ENCODE measurements at regions not wholly inside any gene's neighbourhood (a gene's known extent, or its start where the extent isn't known, plus 50 kb on each side); places are given as distances from the start of the nearest gene placed in this dataset.

- Histone ChIP-seq H3K4me3 (no peak overlapping the region), H3K27me3 (no peaks in the 10 kb centered on the region), H3K36me3 (replicated peaks in 1 of 2) (no peaks in the 10 kb centered on the region), H3K27ac (no peak overlapping the region), H3K4me1 (replicated peaks in 1 of 2) (no peaks in the 10 kb centered on the region), H3K9me3 (replicated peaks in 1 of 3) (no peaks in the 10 kb centered on the region)
- intact Hi-C loops (cut with DNase I) = no loop called here
- TF ChIP-seq POLR2A (IDR thresholded peaks at IDR 0.05) (no peak), CTCF (IDR thresholded peaks at IDR 0.05) (no peak)
- 66 to 78% (median 75%) methylated on average over 10 to 11 of the region's 11 CpGs for WGBS, 4 donors
- peak in 1 of 7 donors; percentile 29 for DNase-seq
Observed at GRCh38 chr9:107918749-107919148, 429.2 kb upstream of the KLF4 start.

GRCh38 chr9:107914151-107914550 lies 424.6 kb upstream of the KLF4 start:
- DNase-seq = no peak
- H3K4me1 ChIP-seq (replicated peaks in 1 of 2) = no peaks in the 10 kb centered on the region
- H3K27ac ChIP-seq = no peak overlapping the region
- intact Hi-C loops (cut with DNase I) = no loop called here
- no peaks in the 10 kb centered on the region for H3K27me3 ChIP-seq
- H3K36me3 ChIP-seq (replicated peaks in 1 of 2) = no peaks in the 10 kb centered on the region
- WGBS, 4 donors = 43 to 67% (median 58%) methylated on average over 1 of the region's 1 CpG
- peaks cover 0 to 4% (median 0%) of the 10 kb centered on the region in 3 donors for H3K9me3 ChIP-seq (replicated peaks in 1 of 3)
- no peak overlapping the region for H3K4me3 ChIP-seq
- TF ChIP-seq POLR2A (IDR thresholded peaks at IDR 0.05) = no peak

GRCh38 chr9:107907715-107908114 lies 418.1 kb upstream of the KLF4 start:
- Histone ChIP-seq H3K36me3 (replicated peaks in 1 of 2) (no peaks in the 10 kb centered on the region), H3K27ac (no peak overlapping the region), H3K4me1 (replicated peaks in 1 of 2) (no peaks in the 10 kb centered on the region), H3K4me3 (no peak overlapping the region), H3K27me3 (no peaks in the 10 kb centered on the region), H3K9me3 (replicated peaks in 1 of 3) (peaks cover 0 to 1% (median 0%) of the 10 kb centered on the region in 3 donors)
- intact Hi-C loops (cut with DNase I) = no loop called here
- no peak for DNase-seq
- 29 to 72% (median 51%) methylated on average over 1 of the region's 1 CpG for WGBS, 4 donors
- TF ChIP-seq CTCF (IDR thresholded peaks at IDR 0.05) (no peak), POLR2A (IDR thresholded peaks at IDR 0.05) (no peak)

GRCh38 chr9:107907255-107907654 lies 417.7 kb upstream of the KLF4 start:
- WGBS, 4 donors = 70 to 86% (median 83%) methylated on average over 3 of the region's 3 CpGs
- Histone ChIP-seq H3K36me3 (replicated peaks in 1 of 2) (no peaks in the 10 kb centered on the region), H3K4me1 (replicated peaks in 1 of 2) (no peaks in the 10 kb centered on the region), H3K27me3 (no peaks in the 10 kb centered on the region), H3K4me3 (no peak overlapping the region), H3K9me3 (replicated peaks in 1 of 3) (no peaks in the 10 kb centered on the region), H3K27ac (no peak overlapping the region)
- TF ChIP-seq CTCF (IDR thresholded peaks at IDR 0.05) (no peak), POLR2A (IDR thresholded peaks at IDR 0.05) (no peak)
- intact Hi-C loops (cut with DNase I) = no loop called here
- DNase-seq = peak in 2 of 7 donors; percentile 11 to 22

- DNase-seq = no peak
- Histone ChIP-seq H3K27ac (no peak overlapping the region), H3K9me3 (replicated peaks in 1 of 3) (no peaks in the 10 kb centered on the region), H3K4me3 (no peak overlapping the region), H3K27me3 (no peaks in the 10 kb centered on the region), H3K36me3 (replicated peaks in 1 of 2) (no peaks in the 10 kb centered on the region), H3K4me1 (replicated peaks in 1 of 2) (no peaks in the 10 kb centered on the region)
- 64 to 91% (median 77%) methylated on average over 1 of the region's 1 CpG for WGBS, 4 donors
- TF ChIP-seq CTCF (IDR thresholded peaks at IDR 0.05) (no peak), POLR2A (IDR thresholded peaks at IDR 0.05) (no peak)
- intact Hi-C loops (cut with DNase I) = no loop called here
Observed at GRCh38 chr9:107906074-107906473, 416.5 kb upstream of the KLF4 start.

Measured in adrenal gland (tissue), 9 donors.